Natural killer cell (primary cell): ENCODE measurements at regions not wholly inside any gene's neighbourhood (a gene's known extent, or its start where the extent isn't known, plus 50 kb on each side); places are given as distances from the start of the nearest gene placed in this dataset.

Experiments
- ATAC-seq, 3 donors: fragments of 150-1000 bp in 2 of 3; fragments of 200-7000 bp in 1 of 3; cut with Tn5 transposase; 1 replicate in 1 of 3; 2 replicates in 2 of 3; pipeline ENCODE4 v1.10.0; 2021; ENCODE audit warnings: mild to moderate bottlenecking in 2 of 3, moderate library complexity in 2 of 3
- DNase-seq, 2 donors: peaks; one replicate each; pipeline versions ENCODE4 v3.0.0 to v3.0.0-alpha.2; 2013 to 2021; ENCODE audit warnings: mixed read lengths in 1 of 2
- H3K27ac ChIP-seq: one replicate; pipeline ENCODE4 v1.5.1; 2013; ENCODE audit warnings: mild to moderate bottlenecking, low read length
- H3K27me3 ChIP-seq: one replicate; pipeline ENCODE4 v1.6.1; 2013; ENCODE audit warnings: low read length; ENCODE audit not compliant: control insufficient read depth, insufficient read depth
- H3K36me3 ChIP-seq: one replicate; pipeline ENCODE4 v1.6.1; 2013; ENCODE audit warnings: low read length; ENCODE audit not compliant: control insufficient read depth, insufficient read depth
- H3K4me1 ChIP-seq: one replicate; pipeline ENCODE4 v1.6.1; 2013; ENCODE audit warnings: low read length; ENCODE audit not compliant: control insufficient read depth, insufficient read depth
- H3K4me3 ChIP-seq: one replicate; pipeline ENCODE4 v1.5.1; 2013; ENCODE audit warnings: low read length
- H3K9me3 ChIP-seq: one replicate; pipeline ENCODE4 v1.6.1; 2013; ENCODE audit warnings: low read length; ENCODE audit not compliant: control insufficient read depth, insufficient read depth
- H3K27ac Mint-ChIP-seq, 2 donors: one replicate each; pipeline ENCODE4 v1.8.0; 2022; ENCODE audit warnings: mild to moderate bottlenecking in 2 of 2, mixed read lengths in 2 of 2, moderate library complexity in 1 of 2
- H3K27me3 Mint-ChIP-seq, 2 donors: one replicate each; pipeline ENCODE4 v1.8.0; 2022; ENCODE audit warnings: low read depth in 2 of 2, mixed read lengths in 2 of 2
- H3K36me3 Mint-ChIP-seq: one replicate; pipeline ENCODE4 v1.8.0; 2022; ENCODE audit warnings: mixed read lengths
- H3K4me1 Mint-ChIP-seq, 2 donors: one replicate each; pipeline ENCODE4 v1.8.0; 2022; ENCODE audit warnings: mixed read lengths in 2 of 2
- H3K4me3 Mint-ChIP-seq: one replicate; pipeline ENCODE4 v1.8.0; 2022; ENCODE audit warnings: mild to moderate bottlenecking, moderate library complexity, mixed read lengths
- H3K9me3 Mint-ChIP-seq, 2 donors: one replicate each; pipeline ENCODE4 v1.8.0; 2022; ENCODE audit warnings: mixed read lengths in 2 of 2
- WGBS: methylation state at CpG from one replicate; pipeline ENCODE4 v1.1.7; 2013; ENCODE audit warnings: missing lambda C conversion rate; ENCODE audit not compliant: insufficient coverage; 5-methylcytosine and 5-hydroxymethylcytosine counted together
- intact Hi-C: fragments of 100-400 bp; cut with micrococcal nuclease; formaldehyde crosslinking; loops from one replicate; pipeline ENCODE4 v1.14.2; 2022
- TF ChIP-seq, protein P1 (sequence below): fragments of 200-600 bp; IDR thresholded peaks from one replicate; pipeline ENCODE4 v1.8.0; 2022; ENCODE audit warnings: antibody characterized with exemption

DNA sequence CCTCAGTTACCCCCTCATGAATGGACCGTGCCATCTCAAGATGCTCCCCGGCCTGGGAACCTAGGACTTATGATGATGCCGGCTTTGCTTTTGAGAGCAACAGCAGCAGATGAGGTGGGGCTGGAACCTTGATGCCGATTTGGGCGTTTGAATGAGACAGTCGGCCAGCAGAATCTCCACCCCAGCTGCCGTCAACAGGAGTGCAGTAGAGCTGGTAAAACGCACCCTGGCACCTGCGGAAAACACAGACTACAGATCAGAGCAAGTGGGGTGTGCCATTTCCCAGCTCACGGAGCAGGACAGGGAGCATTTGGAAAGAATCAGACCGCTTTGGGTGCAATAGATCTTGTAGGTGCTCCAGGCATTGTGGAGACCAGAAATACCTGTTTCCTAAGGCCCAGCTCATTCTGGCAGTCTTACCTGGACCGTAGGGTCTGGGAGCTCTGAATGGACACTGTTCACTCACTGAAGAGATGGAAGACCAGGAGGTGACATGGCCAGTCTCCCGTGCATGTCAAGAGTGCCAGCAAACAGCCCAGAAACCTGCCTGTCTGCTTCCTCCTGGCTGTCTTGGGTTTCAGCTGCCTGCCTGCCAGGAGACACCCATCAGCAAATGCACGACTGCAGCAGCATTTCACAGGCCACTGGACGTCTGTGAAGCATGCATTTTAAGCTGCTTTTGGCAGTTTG lies 317.7 kb upstream of the IRX4 start:
- Histone ChIP-seq H3K9me3 (no peaks in the 10 kb centered on the region), H3K36me3 (no peaks in the 10 kb centered on the region), H3K4me1 (no peaks in the 10 kb centered on the region), H3K27me3 (no peaks in the 10 kb centered on the region), H3K27ac (no peak overlapping the region), H3K4me3 (no peak overlapping the region)
- DNase-seq, result no peak
- no peaks in the 10 kb centered on the region for H3K36me3 Mint-ChIP-seq
- intact Hi-C loops, result no loop called here
- H3K27me3 Mint-ChIP-seq, result peaks cover 6 to 19% of the 10 kb centered on the region in 2 donors
- no peaks in the 10 kb centered on the region for H3K4me1 Mint-ChIP-seq
- H3K27ac Mint-ChIP-seq, result no peak overlapping the region
- WGBS, result 75% methylated on average over 15 of the region's 15 CpGs
- H3K9me3 Mint-ChIP-seq, result no peaks in the 10 kb centered on the region
- TF ChIP-seq, protein P1, sequence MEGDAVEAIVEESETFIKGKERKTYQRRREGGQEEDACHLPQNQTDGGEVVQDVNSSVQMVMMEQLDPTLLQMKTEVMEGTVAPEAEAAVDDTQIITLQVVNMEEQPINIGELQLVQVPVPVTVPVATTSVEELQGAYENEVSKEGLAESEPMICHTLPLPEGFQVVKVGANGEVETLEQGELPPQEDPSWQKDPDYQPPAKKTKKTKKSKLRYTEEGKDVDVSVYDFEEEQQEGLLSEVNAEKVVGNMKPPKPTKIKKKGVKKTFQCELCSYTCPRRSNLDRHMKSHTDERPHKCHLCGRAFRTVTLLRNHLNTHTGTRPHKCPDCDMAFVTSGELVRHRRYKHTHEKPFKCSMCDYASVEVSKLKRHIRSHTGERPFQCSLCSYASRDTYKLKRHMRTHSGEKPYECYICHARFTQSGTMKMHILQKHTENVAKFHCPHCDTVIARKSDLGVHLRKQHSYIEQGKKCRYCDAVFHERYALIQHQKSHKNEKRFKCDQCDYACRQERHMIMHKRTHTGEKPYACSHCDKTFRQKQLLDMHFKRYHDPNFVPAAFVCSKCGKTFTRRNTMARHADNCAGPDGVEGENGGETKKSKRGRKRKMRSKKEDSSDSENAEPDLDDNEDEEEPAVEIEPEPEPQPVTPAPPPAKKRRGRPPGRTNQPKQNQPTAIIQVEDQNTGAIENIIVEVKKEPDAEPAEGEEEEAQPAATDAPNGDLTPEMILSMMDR, result no peak
- no peak overlapping the region for H3K4me3 Mint-ChIP-seq
- ATAC-seq, result no peak

DNA sequence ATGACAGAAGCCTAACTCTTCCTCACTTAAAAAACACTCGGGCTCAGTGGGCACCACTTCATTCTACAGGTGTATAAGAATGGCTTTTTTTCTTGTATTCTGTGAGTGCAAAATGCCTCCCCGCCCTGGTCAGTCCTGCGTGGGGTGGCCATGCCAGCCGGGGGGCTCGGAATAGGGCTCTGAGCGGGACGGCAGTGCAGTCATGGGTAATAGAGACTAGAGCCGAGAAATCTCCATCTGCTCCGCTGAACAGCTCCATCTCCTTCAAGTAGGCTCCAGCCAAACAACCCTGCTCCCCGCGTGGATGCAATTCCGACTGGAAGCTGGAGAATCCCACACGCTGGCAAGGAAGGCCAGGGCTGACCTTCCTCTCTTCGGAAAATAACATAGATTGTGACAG lies 317.0 kb upstream of the IRX4 start:
- WGBS, result 85% methylated on average over 13 of the region's 14 CpGs
- Histone ChIP-seq H3K27ac (no peak overlapping the region), H3K36me3 (no peaks in the 10 kb centered on the region), H3K4me3 (no peak overlapping the region), H3K4me1 (no peaks in the 10 kb centered on the region), H3K9me3 (no peaks in the 10 kb centered on the region), H3K27me3 (no peaks in the 10 kb centered on the region)
- no peak overlapping the region for H3K4me3 Mint-ChIP-seq
- no peak overlapping the region for H3K27ac Mint-ChIP-seq
- no peaks in the 10 kb centered on the region for H3K36me3 Mint-ChIP-seq
- ATAC-seq, result no peak
- no peak for DNase-seq
- H3K9me3 Mint-ChIP-seq, result no peaks in the 10 kb centered on the region
- no peaks in the 10 kb centered on the region for H3K4me1 Mint-ChIP-seq
- TF ChIP-seq, protein P1, result no peak
- intact Hi-C loops, result no loop called here
- peaks cover 6 to 19% of the 10 kb centered on the region in 2 donors for H3K27me3 Mint-ChIP-seq

DNA sequence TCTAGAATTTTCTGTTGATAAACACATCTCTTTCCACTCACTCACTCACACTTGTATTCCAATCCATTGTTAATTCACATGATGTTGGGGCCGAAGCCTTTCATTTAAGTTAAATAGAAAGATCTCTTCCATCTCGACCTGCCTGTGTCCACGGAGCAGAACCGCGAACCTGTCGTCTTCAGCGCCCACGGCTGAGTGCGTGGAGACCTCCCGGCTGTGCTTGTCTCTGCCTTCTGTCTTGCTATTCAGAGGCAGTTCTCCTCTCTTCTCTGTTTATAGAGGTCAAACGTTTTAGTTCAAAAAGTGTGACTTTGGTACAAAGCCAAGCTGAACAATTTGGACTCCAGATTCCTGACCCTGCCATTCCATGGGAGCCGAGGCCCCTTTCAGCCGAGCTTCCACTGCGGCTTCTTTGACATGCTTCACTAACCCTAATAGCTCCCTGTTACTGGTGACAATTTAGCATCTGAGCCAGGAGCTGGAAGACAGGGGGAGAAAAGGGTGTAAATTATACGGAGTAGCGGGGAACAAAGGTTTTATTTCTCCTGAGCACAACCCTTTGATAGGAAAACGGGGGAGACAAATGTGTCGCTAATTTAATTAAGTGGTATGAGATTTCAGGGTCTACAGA lies 314.4 kb upstream of the IRX4 start:
- intact Hi-C loops, result no loop called here
- no peaks in the 10 kb centered on the region for H3K4me1 ChIP-seq
- H3K36me3 ChIP-seq, result no peaks in the 10 kb centered on the region
- Mint-ChIP-seq H3K27me3 (peaks cover 3 to 19% of the 10 kb centered on the region in 2 donors), H3K27ac (no peak overlapping the region), H3K4me3 (no peak overlapping the region), H3K9me3 (no peaks in the 10 kb centered on the region), H3K36me3 (no peaks in the 10 kb centered on the region), H3K4me1 (no peaks in the 10 kb centered on the region)
- ATAC-seq (no peak), DNase-seq (no peak)
- WGBS, result 69% methylated on average over 18 of the region's 18 CpGs
- H3K9me3 ChIP-seq, result no peaks in the 10 kb centered on the region
- TF ChIP-seq, protein P1, result no peak
- H3K27me3 ChIP-seq, result no peaks in the 10 kb centered on the region
- no peak overlapping the region for H3K4me3 ChIP-seq
- H3K27ac ChIP-seq, result no peak overlapping the region

DNA sequence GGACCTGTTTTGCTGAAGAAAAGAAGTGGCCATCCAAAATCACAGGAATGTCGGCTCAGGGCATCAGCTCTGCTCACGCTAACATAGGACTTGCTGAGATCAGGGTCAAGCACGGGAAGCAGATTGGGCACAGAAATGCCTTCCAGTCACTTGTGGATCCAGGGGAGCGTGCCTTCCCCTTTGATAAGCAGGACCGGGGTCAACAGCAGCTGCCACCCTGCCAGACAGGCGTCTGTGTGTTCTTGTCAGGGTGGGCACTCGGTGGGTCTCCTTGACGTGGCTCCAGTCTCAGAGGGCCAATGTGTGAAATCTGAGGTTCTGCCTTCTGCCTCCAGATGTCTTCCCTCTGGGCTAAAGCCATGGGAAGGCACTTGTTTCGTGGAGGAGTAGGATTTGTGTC lies 313.7 kb upstream of the IRX4 start:
- 75% methylated on average over 9 of the region's 9 CpGs for WGBS
- no peak overlapping the region for H3K4me3 ChIP-seq
- ATAC-seq, result no peak
- TF ChIP-seq, protein P1, result no peak
- H3K27me3 ChIP-seq, result no peaks in the 10 kb centered on the region
- Mint-ChIP-seq H3K4me3 (no peak overlapping the region), H3K27me3 (peaks cover 3 to 19% of the 10 kb centered on the region in 2 donors), H3K27ac (no peak overlapping the region), H3K9me3 (no peaks in the 10 kb centered on the region), H3K36me3 (no peaks in the 10 kb centered on the region), H3K4me1 (no peaks in the 10 kb centered on the region)
- intact Hi-C loops, result no loop called here
- H3K27ac ChIP-seq, result no peak overlapping the region
- no peaks in the 10 kb centered on the region for H3K9me3 ChIP-seq
- no peaks in the 10 kb centered on the region for H3K4me1 ChIP-seq
- no peak for DNase-seq
- H3K36me3 ChIP-seq, result no peaks in the 10 kb centered on the region
